ENCODE measurements at regions not wholly inside any gene's neighbourhood (a gene's known extent, or its start where the extent isn't known, plus 50 kb on each side); places are given as distances from the start of the nearest gene placed in this dataset.

- no peak for TF ChIP-seq EZH2 (IDR thresholded peaks at IDR 0.05; ENCODE audit: low read length, unreplicated experiment)
- TF ChIP-seq, protein P1, sequence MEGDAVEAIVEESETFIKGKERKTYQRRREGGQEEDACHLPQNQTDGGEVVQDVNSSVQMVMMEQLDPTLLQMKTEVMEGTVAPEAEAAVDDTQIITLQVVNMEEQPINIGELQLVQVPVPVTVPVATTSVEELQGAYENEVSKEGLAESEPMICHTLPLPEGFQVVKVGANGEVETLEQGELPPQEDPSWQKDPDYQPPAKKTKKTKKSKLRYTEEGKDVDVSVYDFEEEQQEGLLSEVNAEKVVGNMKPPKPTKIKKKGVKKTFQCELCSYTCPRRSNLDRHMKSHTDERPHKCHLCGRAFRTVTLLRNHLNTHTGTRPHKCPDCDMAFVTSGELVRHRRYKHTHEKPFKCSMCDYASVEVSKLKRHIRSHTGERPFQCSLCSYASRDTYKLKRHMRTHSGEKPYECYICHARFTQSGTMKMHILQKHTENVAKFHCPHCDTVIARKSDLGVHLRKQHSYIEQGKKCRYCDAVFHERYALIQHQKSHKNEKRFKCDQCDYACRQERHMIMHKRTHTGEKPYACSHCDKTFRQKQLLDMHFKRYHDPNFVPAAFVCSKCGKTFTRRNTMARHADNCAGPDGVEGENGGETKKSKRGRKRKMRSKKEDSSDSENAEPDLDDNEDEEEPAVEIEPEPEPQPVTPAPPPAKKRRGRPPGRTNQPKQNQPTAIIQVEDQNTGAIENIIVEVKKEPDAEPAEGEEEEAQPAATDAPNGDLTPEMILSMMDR (conservative IDR thresholded peaks at IDR 0.05; ENCODE audit: low read depth, low read length): no peak
Measured at GRCh38 chr3:116914004-116914403, 204.4 kb downstream of the TUSC7 start.

Data from PC-3 (cell line).